DMS153 (cell line): ENCODE measurements at regions not wholly inside any gene's neighbourhood (a gene's known extent, or its start where the extent isn't known, plus 50 kb on each side); places are given as distances from the start of the nearest gene placed in this dataset.

Experiments used
- DNase-seq: peaks from one replicate; lab custom pipeline; 2025; lab: John Stamatoyannopoulos, UW

DNA sequence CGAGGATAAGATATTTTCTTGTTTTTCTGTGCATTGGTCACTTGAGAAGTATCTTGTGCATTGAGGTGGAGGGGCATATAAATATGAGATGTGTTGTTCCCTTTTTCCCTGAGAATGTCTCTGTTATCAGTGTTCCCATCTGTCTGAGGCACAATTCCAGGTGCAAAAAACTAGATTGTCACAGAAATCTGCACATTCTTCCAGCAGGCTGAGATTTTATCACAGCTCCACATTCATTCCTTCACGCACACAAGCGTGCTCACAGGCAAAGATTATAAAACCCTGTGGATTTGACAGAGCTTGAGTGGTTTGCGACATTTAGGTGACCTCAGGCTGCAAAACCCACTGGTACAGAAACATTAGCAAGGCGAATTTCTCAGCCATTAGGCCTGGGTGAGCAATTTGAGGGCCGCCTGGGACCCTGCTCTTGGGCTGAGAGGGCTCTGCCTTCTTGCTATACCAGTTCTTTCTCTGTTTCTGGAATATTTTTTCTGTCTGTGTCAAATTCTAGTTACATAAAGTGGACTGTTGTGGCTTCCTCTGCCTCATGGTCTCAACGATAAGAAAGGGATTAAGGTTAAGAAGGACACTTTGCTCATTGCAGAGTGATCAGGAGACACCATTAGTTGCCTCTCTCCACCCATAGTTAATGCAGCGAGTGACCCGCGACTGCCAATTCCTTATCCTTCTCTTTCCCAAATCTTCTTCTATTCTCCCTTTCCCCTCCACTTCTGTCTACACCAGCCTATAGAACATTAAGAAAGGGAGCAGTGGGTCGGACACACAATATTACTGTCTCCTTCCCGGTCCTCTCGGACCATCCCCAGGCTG lies 86.7 kb upstream of the C1QTNF7 start:
- no peak for DNase-seq

DNA sequence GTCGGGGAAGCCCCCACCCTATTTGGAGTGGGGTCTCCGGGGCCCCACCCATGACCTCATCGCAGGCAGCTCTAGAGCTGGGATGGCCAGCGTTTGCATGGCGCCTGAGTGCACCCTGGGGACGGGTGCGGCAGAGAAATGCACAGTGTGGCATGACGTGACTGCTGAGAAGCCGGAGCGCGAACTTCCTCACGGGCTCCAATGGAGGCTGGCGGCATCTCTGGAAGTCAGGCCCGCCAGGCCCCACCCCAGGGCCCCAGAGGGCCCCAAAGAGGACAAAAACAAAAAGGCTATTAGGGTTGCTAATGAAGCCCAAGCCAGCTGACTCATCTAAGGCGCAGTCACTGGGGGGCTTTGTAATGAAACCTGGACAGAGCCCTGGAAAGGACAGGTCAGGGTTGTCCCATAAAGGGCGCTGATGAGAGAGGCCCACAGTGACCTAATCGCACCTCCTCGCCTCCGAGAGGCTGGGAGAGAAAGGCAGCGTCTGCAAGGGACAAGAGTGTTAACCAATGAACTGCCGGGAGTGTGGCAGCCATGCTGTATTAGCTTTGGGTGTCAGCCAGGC lies 86.0 kb upstream of the C1QTNF7 start:
- DNase-seq = no peak

DNA sequence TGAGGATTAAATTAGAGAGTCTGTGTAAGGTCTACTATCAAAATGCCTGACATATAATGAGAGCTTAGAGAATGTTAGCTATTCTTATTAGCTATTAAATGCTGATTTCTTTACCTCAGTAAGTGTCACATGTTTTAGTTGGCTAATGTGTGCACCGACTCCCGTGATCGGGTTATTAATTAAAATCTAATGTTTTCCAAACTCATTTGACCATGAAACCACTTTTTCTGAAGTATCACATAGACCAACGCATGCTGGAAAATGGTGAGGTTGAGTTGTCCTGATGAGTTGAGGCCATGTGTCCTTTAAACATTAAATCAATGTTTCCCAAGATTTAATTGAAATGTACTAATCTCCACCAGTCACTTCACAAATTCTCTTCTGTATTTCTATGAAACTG lies 84.8 kb upstream of the C1QTNF7 start:
- DNase-seq = no peak

DNA sequence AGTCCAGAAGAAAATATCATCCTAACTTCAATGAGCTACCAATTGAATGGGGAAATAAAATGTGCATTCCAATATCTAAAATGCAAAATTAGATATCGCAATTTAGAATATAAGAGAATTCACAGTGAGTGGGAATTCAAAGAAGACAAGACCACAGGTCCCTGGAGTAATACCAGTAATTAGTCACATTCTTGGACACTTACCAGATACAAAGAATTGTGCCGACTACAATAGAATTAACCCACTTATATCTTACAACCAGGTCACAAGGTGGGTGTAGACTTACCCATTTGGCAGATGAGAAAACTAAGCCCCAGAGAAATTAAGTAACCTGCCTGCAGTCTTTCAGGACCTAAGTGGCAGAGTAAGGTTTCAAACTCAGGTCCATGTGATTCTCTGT lies 84.3 kb upstream of the C1QTNF7 start:
- no peak for DNase-seq

DNA sequence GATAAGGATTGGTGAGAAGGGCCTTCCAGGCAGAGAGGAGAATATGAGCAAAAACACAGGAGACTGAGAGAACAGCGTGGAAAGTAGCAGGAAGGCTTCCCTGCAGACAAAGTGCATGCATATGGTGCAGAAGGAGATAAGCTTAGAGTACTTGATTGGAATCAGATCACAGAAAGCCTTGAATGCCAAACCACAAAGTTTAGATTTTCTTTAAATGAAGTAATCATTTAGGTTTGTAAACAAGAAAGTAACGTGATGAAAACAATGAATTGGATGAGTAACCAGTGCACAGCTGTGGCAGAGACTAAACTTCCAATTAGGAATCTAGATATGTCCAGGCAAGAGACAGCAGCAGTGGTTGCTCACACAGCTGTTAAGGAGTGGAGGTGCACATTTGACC lies 83.8 kb upstream of the C1QTNF7 start:
- DNase-seq = no peak

DNA sequence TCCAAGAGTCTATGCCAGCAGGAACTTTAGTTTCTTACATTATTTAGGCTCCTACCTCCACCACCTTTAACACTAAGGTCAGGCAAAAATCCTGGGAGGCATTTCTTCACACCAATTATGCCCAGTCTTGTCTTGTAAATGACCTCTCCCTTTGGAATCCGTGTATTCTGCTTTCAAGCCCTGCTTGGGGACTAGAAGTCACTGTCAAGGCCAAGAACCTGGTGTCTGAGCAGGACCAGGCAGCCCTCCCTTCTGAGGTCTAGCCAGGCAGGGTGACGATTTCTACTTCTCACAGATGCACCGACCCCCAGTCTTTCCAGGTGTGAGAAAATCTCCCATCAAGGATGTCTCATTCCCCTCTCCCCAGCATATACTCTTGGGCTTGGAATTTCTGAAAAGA lies 82.7 kb upstream of the C1QTNF7 start:
- DNase-seq = no peak

DNA sequence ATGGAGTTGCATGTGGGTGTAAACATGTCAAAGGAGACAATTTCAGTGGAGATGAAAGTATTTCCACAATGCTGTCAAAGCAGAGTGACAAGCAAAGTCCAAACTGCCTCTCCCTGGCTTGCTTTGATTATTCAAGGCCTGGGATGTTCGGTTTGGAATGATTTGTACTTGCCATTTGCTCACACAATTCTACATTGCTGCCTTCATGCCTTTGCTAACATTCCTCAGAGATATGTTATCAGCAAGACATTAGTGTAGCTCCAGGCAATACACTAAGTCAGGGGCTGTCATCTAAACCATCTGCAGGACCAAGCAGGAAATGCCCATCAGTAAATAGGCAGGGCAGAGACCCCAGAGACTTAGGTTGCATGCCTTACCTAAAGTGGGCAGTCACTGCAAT lies 79.6 kb upstream of the C1QTNF7 start:
- DNase-seq = no peak

DNA sequence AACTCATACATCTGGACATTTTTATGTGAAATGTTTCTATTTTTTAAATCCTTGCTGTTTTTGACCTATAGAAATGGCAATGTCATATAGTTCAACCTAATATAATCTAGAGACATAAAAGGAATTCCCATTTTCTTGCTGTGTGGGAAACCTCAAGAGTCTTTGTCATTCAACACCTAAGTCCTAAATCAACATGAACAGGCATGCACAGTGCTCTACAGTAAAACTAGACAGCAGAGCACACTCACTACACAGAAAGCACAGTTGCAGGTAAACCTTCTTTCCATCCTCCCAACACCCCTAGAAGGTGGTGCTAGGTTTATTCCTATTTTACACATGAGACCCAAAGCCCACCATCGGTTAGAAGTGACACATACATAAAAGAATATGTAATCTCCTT lies 79.1 kb upstream of the C1QTNF7 start:
- DNase-seq = no peak

DNA sequence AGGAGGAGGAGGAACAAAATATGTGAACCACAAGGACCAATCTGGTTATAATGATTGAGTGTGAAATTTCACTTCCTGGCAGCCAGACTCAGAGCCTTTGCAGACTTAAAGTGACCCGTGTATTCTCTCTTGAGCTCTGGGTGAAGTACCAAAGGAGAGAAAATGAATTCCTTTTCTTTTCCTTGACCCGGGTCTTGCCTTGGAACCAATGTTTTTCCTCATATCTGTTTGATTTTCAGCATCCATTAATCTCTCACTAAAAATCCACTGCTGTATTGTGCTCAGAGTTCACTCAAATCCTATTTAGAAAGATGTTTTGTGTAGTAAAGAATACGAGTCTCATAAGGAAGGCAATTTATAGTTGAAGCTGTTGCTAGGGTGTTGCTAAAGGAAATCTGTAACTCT lies 78.3 kb upstream of the C1QTNF7 start:
- DNase-seq = no peak

DNA sequence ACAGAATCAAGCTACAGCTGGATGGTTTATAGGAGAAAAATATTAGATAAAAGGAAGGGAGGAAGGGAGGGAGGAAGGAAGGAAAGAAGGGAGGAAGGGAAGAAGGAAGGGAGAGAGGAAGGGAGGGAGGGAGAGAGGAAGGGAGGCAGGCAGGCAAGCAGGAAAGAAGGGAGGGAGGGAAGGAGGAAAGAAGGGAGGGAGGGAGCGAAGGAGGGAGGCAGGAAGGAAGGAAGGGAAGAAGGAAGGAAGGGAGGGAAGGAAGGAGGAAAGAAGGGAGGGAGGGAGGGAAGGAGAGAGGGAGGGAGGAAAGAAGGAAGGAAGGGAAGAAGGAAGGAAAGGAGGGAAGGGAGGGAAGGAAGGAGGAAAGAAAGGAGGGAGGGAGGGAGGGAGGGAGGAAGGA lies 77.9 kb upstream of the C1QTNF7 start:
- DNase-seq = no peak

DNA sequence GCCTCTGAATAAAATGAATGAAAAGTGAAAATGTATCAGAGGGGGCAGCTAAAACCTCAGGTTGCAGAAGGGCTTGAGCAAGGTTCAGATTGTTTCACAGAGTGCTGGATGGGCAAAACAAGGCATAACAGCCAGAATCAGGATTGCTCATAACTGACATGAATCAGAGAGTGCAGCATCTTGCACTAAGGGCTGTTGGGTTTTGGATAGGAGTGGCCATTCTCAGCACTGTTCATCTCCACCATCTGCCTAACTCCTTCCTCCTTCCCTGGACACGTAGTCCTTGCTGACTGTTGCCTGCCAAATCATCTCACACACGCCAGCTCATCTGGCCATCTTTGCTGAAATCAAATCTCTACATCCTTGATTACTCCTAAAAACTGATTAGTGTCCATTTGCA lies 75.3 kb upstream of the C1QTNF7 start:
- DNase-seq = no peak

DNA sequence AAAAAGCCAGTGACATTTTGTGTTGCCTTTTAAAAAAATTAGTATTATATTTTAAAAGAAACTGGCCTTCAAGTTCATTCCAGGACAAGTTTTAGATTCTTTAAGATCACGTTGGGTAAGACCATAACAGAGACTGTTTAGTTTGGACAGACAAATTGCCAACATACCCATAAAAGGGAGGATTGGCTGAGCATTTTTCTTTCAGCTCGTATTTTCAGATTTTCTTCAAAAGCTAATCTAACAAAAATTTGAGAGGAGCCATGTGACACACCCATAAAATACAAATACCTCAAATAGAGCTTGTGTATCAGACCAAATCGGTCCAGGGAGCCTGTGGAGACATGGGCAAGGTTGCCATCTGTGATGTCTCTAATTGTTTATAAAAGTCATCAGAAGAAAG lies 74.6 kb upstream of the C1QTNF7 start:
- DNase-seq = no peak

DNA sequence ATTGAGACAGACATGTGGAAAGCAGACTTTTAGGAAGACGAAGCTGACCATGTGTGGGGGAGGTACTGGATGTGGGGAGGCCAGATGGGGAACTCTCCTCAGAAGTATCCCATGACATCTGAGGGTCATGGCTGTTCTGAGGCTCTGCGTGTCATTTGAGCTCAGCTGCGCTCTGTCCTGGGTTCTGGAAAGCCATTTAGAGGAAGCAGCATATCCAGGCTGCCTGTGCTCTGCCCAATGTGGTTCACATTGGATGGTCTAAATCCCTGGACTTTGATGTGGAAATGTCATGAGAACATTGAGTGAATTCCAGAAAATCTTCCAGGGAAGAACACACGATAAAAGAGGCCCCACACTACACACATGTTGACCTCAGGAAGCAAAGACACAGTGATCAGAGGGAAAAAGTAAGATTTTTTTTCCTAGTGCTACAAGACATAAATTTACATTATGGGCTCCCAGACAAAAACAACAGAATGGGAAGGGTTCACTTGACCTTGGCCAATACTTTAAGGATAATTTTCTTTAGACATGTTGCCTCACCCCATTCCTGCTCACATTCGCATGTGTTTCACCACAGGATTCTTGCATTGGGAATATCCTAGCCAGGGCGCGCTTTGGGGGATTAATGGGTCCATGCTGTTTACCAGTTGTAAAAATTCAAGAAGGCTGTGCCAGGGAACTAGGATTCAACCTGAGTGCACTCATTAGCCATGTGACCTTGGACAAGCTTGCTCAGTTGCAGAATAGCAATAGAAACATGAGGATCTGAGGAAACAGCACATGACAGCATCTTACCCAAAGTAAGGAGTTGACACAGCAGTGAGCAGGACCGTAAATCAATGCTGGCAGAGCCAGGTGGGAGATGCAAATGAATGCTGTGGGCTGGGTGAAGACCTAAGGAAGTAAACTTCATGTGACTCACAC lies 73.2 kb upstream of the C1QTNF7 start:
- no peak for DNase-seq

DNA sequence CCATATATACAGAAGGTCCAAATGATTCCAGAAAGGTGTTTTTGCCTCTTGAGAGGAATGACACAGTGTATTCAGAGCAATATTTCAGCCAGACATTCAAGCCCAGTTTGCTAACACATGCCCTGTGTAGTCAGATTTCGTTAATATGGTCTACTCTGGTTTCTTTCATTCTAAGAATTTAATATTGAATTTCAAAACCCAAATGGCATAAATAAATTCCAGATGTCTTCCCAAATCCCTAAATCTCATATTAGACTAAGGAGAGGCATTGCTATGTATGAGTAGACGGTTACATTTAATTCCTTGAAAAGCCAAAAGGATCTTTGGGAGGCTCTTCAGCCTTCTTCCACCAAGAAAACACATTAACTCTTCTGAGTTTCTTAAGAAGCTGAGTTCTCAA lies 66.3 kb upstream of the C1QTNF7 start:
- DNase-seq = no peak

DNA sequence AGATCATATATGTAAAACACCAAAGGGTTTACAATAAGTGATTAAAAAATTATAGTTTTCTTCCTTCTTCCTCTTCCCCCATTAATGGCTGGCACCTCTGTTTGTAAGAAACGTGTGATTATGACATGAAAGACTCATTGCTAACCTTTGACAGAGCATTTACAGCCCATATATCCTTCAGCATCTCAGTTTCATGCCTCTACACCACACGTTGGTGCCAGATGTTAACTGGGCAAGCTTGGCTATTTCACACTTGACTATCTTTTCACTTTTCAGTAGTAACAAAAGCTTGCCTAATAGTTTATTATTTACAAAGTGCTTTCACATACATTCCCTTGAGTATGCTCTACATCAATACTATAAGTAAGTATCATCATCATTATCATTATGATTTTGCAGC lies 65.3 kb upstream of the C1QTNF7 start:
- DNase-seq = no peak

DNA sequence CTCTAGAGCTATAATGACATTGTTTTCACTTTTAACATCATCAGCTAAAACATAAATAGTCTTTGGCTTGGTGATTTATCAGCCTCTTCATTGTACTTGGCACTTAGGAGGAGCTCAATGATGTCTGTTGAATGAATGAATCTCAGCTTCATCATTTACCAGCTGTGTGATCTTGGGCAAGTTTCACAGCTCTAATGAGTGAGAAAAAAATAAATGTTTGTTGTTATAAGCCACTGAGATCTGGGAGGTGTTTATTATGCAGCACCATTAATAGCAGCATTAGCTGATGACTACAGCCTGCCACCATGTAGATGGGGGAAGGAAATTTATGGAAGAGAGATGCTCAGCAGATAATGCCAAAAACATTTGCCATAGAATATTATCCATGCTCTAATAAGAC lies 63.6 kb upstream of the C1QTNF7 start:
- no peak for DNase-seq

DNA sequence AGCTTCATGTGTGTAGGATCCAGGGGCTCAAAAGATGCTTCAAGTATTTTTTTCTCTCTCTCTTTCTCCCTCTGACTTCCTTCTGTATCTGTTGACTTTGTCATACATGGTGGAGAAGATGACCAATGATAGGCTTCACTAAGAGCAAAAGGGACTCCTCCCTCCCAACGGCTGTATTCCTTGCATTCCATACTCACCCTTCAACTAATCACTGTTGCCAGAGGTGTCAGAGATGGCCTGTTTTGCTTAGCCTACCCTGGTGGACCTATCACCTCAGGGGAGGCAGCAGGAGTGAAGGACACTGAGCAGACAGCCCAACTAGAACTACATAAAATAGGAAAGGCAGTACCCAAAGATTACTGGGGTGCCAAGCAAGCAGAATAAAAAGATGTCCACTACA lies 62.2 kb upstream of the C1QTNF7 start:
- DNase-seq = no peak

DNA sequence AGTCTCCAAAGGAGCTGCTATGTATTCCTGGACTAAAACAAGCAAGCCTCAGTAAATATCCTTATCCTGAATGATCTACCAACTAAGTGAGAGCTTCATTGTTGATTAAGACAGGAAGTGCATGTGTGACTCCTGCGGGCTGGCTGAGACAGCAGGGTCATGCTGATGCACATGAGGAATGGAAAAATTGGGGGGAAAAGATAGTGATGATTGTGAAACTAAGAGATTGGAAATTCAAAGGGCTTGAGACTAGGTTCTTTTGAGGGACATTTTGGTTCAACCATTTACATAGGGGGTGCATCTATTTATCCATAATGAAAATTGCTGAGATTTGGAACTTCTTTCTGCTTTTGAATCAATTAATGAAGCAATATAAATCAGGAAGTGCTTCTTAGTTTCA lies 61.1 kb upstream of the C1QTNF7 start:
- DNase-seq = no peak

DNA sequence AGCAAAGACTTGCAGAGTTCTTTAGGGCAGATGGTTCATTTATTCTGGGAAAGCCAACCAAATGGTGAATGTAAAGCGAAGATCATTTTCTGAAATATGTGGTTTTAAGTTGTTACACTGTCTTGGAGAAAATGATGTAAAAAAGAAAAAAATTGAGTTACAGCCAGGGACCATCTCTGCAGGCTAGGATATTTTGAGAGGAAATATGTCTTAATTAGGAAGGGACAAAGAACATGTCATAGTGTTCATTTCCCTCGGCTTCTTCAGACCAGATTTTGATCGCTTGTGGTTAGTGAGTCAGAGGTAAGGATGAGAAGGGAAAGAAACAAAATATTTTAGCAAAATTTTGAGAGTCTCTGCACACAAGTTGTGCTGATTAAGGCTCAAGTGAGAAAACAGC lies 59.0 kb upstream of the C1QTNF7 start:
- no peak for DNase-seq

DNA sequence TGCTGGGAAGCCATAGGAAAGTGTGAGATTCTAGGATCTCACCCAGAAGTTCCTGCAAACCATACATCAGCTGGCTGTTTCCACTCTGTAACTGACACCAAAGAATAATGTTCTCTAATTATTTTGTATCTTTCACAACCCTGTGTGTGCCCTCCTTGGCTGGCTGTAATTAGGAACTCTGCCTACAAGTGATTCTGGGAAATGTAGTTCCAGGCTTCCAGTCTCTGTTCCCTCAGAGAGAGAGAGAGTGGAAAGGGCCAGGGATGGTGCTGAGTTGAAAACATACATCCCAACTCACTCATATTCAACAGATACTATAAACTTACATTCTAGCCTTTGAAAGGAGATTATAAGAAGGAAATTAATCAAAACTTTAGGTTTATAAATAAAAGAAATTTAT lies 57.5 kb upstream of the C1QTNF7 start:
- DNase-seq = no peak

DNA sequence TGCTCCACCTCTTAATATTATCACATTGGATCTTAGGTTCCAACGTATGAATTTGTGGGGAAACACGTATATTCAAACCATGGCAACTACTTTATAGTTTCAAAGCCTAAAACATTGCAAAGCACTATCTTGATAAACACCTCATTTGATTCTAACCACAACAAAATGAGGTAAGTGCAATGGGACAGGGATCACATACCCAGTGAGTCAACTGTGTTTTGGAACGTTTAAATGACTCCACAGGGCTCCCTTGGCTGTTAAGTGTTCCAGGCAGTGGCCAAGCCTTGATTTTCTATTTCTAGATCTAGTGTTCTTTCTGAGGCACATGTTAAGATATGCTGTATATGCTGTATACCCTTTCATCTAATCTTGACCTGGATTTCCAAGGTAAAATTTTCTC lies 54.5 kb upstream of the C1QTNF7 start:
- DNase-seq = no peak

DNA sequence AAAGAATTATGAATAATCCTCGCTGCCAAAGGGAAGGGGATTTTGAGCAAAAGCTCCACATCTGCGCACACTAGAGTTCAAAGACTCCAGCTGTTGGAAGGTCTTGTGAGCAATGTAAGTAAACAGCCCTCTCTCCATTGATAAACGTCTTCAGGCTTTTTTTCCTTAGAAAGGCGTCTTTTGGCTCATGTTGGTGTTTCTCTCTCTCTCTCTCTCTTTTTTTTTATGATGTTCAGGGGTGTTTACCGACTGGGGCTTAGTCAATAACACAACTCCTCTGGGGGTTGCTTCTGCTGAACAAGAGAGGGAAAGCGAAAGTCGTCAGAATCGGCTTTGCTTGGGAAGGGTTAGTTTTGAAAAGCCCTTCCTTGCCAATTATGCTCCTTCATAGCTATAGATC lies 53.2 kb upstream of the C1QTNF7 start:
- DNase-seq = no peak

DNA sequence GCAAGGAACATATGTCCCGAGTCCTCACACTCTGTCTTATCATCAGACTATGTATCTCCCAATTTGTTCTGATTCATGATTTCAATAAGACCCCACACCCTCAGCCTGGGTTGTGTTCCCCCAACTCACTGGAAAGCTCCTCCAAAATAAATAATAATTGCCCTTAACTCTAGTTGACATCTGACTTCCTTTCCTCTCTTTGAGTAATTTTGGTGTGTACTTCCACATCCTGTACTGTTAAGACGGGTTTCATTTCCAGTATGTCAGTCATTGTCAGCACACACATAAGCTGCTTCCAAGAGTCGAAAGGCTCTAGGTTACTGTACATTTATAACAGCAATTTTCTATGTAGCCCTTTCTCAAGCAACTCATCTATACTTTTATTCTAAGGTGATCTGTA lies 52.2 kb upstream of the C1QTNF7 start:
- DNase-seq = no peak
